H1 (cell line): ENCODE measurements at regions not wholly inside any gene's neighbourhood (a gene's known extent, or its start where the extent isn't known, plus 50 kb on each side); places are given as distances from the start of the nearest gene placed in this dataset.

ENCODE experiments used
- CTCF ChIA-PET: fragments of 300-600 bp; sonication (Branson Sonifier 250); formaldehyde crosslinking; loops from one replicate; lab custom pipeline; 2021; ENCODE audit not compliant: partially characterized antibody; lab: Charles Lee
- POLR2A ChIA-PET: fragments of 300-600 bp; sonication (Branson Sonifier 250); formaldehyde crosslinking; loops from one replicate; lab custom pipeline; 2021; ENCODE audit warnings: inconsistent platforms; ENCODE audit not compliant: partially characterized antibody; lab: Charles Lee
- DNase-seq, 2 experiments: peaks; one replicate each; pipeline versions ENCODE4 v3.0.0 to v3.0.0-alpha.2; 2010 to 2022; ENCODE audit warnings: low spot score in 2 of 2, low read depth in 1 of 2, mixed read lengths in 1 of 2
- FAIRE-seq: peaks from 2 replicates; lab custom pipeline; 2011; peaks lifted over from hg19 to GRCh38; lab: Jason Lieb, UNC
- H2AFZ ChIP-seq: 2 replicates; pipeline ENCODE4 v1.8.1; 2012; ENCODE audit warnings: low read length, inconsistent platforms
- H2AK5ac ChIP-seq: 2 replicates; pipeline ENCODE4 v1.6.1; 2013; ENCODE audit warnings: low read depth, low read length
- H2BK120ac ChIP-seq: replicated peaks from 2 replicates; pipeline ENCODE3; 2013; ENCODE audit warnings: low read depth, low read length, inconsistent platforms
- H2BK12ac ChIP-seq: 2 replicates; pipeline ENCODE4 v1.6.1; 2013; ENCODE audit warnings: low read depth, low read length
- H2BK15ac ChIP-seq: 2 replicates; pipeline ENCODE4 v1.6.1; 2013; ENCODE audit warnings: low read length
- H2BK20ac ChIP-seq: 2 replicates; pipeline ENCODE4 v1.6.1; 2013; ENCODE audit warnings: low read length
- H2BK5ac ChIP-seq: 2 replicates; pipeline ENCODE4 v1.6.1; 2013; ENCODE audit warnings: low read depth, low read length
- H3K14ac ChIP-seq: 2 replicates; pipeline ENCODE4 v1.6.1; 2013; ENCODE audit warnings: inconsistent platforms; ENCODE audit not compliant: insufficient read length
- H3K18ac ChIP-seq: 2 replicates; pipeline ENCODE4 v1.6.1; 2013; ENCODE audit warnings: low read length; ENCODE audit errors: extremely low read depth
- H3K23ac ChIP-seq: 2 replicates; pipeline ENCODE4 v1.6.1; 2013; ENCODE audit warnings: inconsistent platforms; ENCODE audit not compliant: insufficient read length
- H3K23me2 ChIP-seq: 2 replicates; pipeline ENCODE4 v1.6.1; 2013; ENCODE audit warnings: low read depth, low read length
- H3K27ac ChIP-seq: 2 replicates; pipeline ENCODE4 v1.6.1; 2011; ENCODE audit warnings: low read depth, low read length, inconsistent platforms
- H3K27me3 ChIP-seq, 4 experiments: replicated peaks in 1 of 4; 1 replicate in 1 of 4; 2 replicates in 3 of 4; pipeline versions ENCODE4 v1.6.1 to v1.8.1; 2011 to 2013; ENCODE audit warnings: low read length in 3 of 4, mild to moderate bottlenecking in 3 of 4, inconsistent platforms in 2 of 4, mixed read lengths in 2 of 4, moderate library complexity in 1 of 4; ENCODE audit not compliant: control insufficient read depth in 3 of 4, insufficient read depth in 3 of 4; ENCODE audit errors: extremely low read depth in 1 of 4
- H3K36me3 ChIP-seq, 4 experiments: 2 replicates each; pipeline versions ENCODE4 v1.6.1 to v1.8.1; 2011 to 2013; ENCODE audit warnings: mild to moderate bottlenecking in 4 of 4, low read length in 3 of 4, moderate library complexity in 2 of 4, control low read depth in 1 of 4, inconsistent platforms in 1 of 4; ENCODE audit not compliant: insufficient read depth in 4 of 4, control insufficient read depth in 2 of 4
- H3K4ac ChIP-seq: replicated peaks from 2 replicates; pipeline ENCODE3; 2013; ENCODE audit warnings: low read length, low read depth, mixed read lengths, inconsistent platforms; ENCODE audit not compliant: insufficient read length
- H3K4me1 ChIP-seq, 4 experiments: replicated peaks in 1 of 4; 1 replicate in 1 of 4; 2 replicates in 3 of 4; pipeline versions ENCODE4 v1.6.1 to v1.8.1; 2011 to 2013; ENCODE audit warnings: low read length in 3 of 4, inconsistent platforms in 2 of 4, mixed read lengths in 1 of 4; ENCODE audit not compliant: insufficient read depth in 4 of 4, control insufficient read depth in 3 of 4
- H3K4me2 ChIP-seq, 2 experiments: 2 replicates each; pipeline versions ENCODE4 v1.6.1 to v1.8.1; 2011 to 2013; ENCODE audit warnings: low read depth in 2 of 2, low read length in 2 of 2, control low read depth in 1 of 2, inconsistent platforms in 1 of 2, mild to moderate bottlenecking in 1 of 2; ENCODE audit not compliant: insufficient read depth in 1 of 2
- H3K4me3 ChIP-seq, 4 experiments: fragments of 200-600, 300-600 bp in 1 of 4; sonication (generic), shearing (Covaris generic), sonication (Bioruptor Twin) in 1 of 4; 2 replicates each; pipeline versions ENCODE4 v1.5.1 to v1.8.1; 2011 to 2016; ENCODE audit warnings: low read length in 4 of 4, low read depth in 3 of 4, control low read depth in 2 of 4, inconsistent platforms in 2 of 4, mild to moderate bottlenecking in 2 of 4, mixed read lengths in 1 of 4, moderate library complexity in 1 of 4; ENCODE audit not compliant: insufficient read depth in 2 of 4; ENCODE audit errors: extremely low read depth in 1 of 4
- H3K56ac ChIP-seq: replicated peaks from 2 replicates; pipeline ENCODE3; 2013; ENCODE audit warnings: low read depth, mild to moderate bottlenecking, mixed read lengths, low read length, inconsistent platforms; ENCODE audit not compliant: insufficient read length
- H3K79me1 ChIP-seq: 2 replicates; pipeline ENCODE4 v1.6.1; 2013; ENCODE audit warnings: low read depth, low read length, control low read depth
- H3K79me2 ChIP-seq, 2 experiments: 2 replicates each; pipeline versions ENCODE4 v1.6.1 to v1.8.1; 2012 to 2013; ENCODE audit warnings: low read length in 2 of 2, mild to moderate bottlenecking in 2 of 2, inconsistent platforms in 1 of 2; ENCODE audit not compliant: insufficient read depth in 2 of 2, control insufficient read depth in 1 of 2
- H3K9ac ChIP-seq, 4 experiments: replicated peaks in 1 of 4; 1 replicate in 1 of 4; 2 replicates in 3 of 4; pipeline versions ENCODE4 v1.6.1 to v1.8.1; 2011 to 2013; ENCODE audit warnings: low read depth in 3 of 4, low read length in 3 of 4, control low read depth in 2 of 4, mild to moderate bottlenecking in 2 of 4, moderate library complexity in 2 of 4, inconsistent platforms in 1 of 4; ENCODE audit errors: extremely low read depth in 1 of 4
- H3K9me3 ChIP-seq, 2 experiments: 2 replicates each; pipeline versions ENCODE4 v1.6.1 to v1.8.1; 2012 to 2013; ENCODE audit warnings: mild to moderate bottlenecking in 2 of 2, moderate library complexity in 2 of 2, control low read depth in 1 of 2, inconsistent platforms in 1 of 2, low read depth in 1 of 2, low read length in 1 of 2, mixed read lengths in 1 of 2; ENCODE audit not compliant: insufficient read depth in 2 of 2
- H4K20me1 ChIP-seq, 2 experiments: replicated peaks in 1 of 2; 2 replicates each; pipeline versions ENCODE3 to v1.8.1; 2011 to 2013; ENCODE audit warnings: inconsistent platforms in 2 of 2, low read length in 2 of 2, mild to moderate bottlenecking in 1 of 2; ENCODE audit not compliant: insufficient read depth in 2 of 2, control insufficient read depth in 1 of 2
- H4K5ac ChIP-seq: 2 replicates; pipeline ENCODE4 v1.6.1; 2013; ENCODE audit warnings: low read length, low read depth, mixed read lengths, inconsistent platforms; ENCODE audit not compliant: insufficient read length
- H4K8ac ChIP-seq: 2 replicates; pipeline ENCODE4 v1.8.0; 2013; ENCODE audit warnings: mild to moderate bottlenecking, moderate library complexity, low read length, inconsistent platforms; ENCODE audit not compliant: insufficient read depth; ENCODE audit errors: extremely low read depth
- H4K91ac ChIP-seq: replicated peaks from 2 replicates; pipeline ENCODE3; 2013; ENCODE audit warnings: low read length, mixed read lengths, inconsistent platforms; ENCODE audit not compliant: insufficient read length
- BACH1 ChIP-seq: IDR thresholded peaks from 2 replicates; pipeline ENCODE4 v1.6.1; 2012; ENCODE audit warnings: low read length, improper control_type of control experiment
- MAFK ChIP-seq: IDR thresholded peaks from 2 replicates; pipeline ENCODE4 v1.6.1; 2012; ENCODE audit warnings: low read depth, mild to moderate bottlenecking, improper control_type of control experiment, low read length
- POU5F1 ChIP-seq: IDR thresholded peaks from 2 replicates; pipeline ENCODE4 v1.6.1; 2011; ENCODE audit warnings: low read depth, mild to moderate bottlenecking, low read length, moderate library complexity
- SRF ChIP-seq: IDR thresholded peaks from 2 replicates; pipeline ENCODE4 v1.6.1; 2011; ENCODE audit warnings: mild to moderate bottlenecking, low read depth, low read length, moderate library complexity
- ZNF274 ChIP-seq: IDR thresholded peaks from 2 replicates; pipeline ENCODE4 v1.7.0; 2012; ENCODE audit warnings: low read length, borderline replicate concordance; ENCODE audit errors: extremely low read depth
- whole genome bisulfite sequencing, 2 experiments: shearing (Covaris generic) in 1 of 2; methylation state at CpG; one replicate each; pipeline versions ENCODE4 v1.1.6 to v1.1.7; 2013 to 2015; ENCODE audit warnings: low lambda C conversion rate in 2 of 2, mixed read lengths in 2 of 2, inconsistent platforms in 1 of 2, low coverage in 1 of 2, missing lambda C conversion rate in 1 of 2; ENCODE audit not compliant: insufficient replicate concordance in 2 of 2, insufficient coverage in 1 of 2, insufficient read length in 1 of 2; ENCODE audit errors: extremely low coverage in 1 of 2, missing lambda C conversion rate in 1 of 2; 5-methylcytosine and 5-hydroxymethylcytosine counted together

GRCh38 chr6:106745197-106745770 is 115.9 kb downstream of the QRSL1 start:
- Histone ChIP-seq H2AK5ac (no peak overlapping the region), H3K4ac (no peak overlapping the region), H3K79me1 (no peaks in the 10 kb centered on the region), H3K9me3 (peaks cover 13 to 17% of the 10 kb centered on the region in 2 experiments), H3K9ac (no peak overlapping the region), H3K27me3 (no peaks in the 10 kb centered on the region), H2BK12ac (no peak overlapping the region), H2BK120ac (no peak overlapping the region), H3K4me1 (peaks cover 8 to 22% (median 15%) of the 10 kb centered on the region in 4 experiments), H3K23me2 (no peaks in the 10 kb centered on the region), H2AFZ (no peak overlapping the region), H3K36me3 (no peaks in the 10 kb centered on the region; a peak in 1 of 8 replicates), H3K14ac (no peak overlapping the region), H4K20me1 (no peaks in the 10 kb centered on the region), H3K79me2 (no peaks in the 10 kb centered on the region), H3K4me3 (no peak overlapping the region), H3K56ac (no peak overlapping the region), H3K18ac (no peak overlapping the region), H2BK5ac (no peak overlapping the region), H4K5ac (no peak overlapping the region), H2BK15ac (no peak overlapping the region), H3K4me2 (no peak overlapping the region), H4K8ac (no peak overlapping the region), H3K27ac (no peak overlapping the region), H2BK20ac (no peak overlapping the region), H3K23ac (no peak overlapping the region), H4K91ac (peak overlapping the region; percentile 12)
- 86% methylated on average over 3 of the region's 3 CpGs; no CpG with 5 or more reads in 1 of the 2 experiments for WGBS, 2 experiments
- FAIRE-seq, result no peak
- DNase-seq, result no peak
- TF ChIP-seq ZNF274, result no peak
- TF ChIP-seq MAFK, result no peak
- TF ChIP-seq POU5F1, result no peak
- TF ChIP-seq BACH1, result no peak
- no peak for TF ChIP-seq SRF
- POLR2A ChIA-PET, result no interaction called here
- CTCF ChIA-PET, result interaction anchor here (0.9 to 2.4 kb wide), 4 partner anchors 9 to 385 kb away, joined by 3 to 6 read pairs (median 4); partner anchors contain the start of gene CRYBG1
